ENCODE measurements at regions not wholly inside any gene's neighbourhood (a gene's known extent, or its start where the extent isn't known, plus 50 kb on each side); places are given as distances from the start of the nearest gene placed in this dataset.

DNA sequence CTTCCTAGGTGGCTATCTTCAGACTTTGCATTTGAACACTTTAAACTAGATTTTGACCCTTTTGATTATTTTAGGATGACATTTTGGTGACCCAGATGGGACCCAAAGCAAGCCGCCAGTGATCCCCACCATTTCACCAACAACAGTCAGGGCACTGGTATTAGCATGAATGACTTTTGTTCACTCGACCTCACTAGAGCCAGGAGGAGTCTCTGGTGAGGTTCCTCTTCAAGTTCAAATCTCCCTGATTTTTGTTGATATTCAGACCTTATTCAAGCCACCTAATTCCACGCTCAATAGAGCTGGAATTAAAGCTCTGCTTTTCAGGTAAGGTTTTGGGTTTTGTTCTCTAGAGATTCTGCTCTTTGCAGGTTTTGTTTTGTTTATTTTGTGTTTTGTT lies 202.3 kb downstream of the MREG start:
- 82% methylated on average over 2 of the region's 3 CpGs for WGBS (ENCODE audit: insufficient coverage, low coverage, low lambda C conversion rate, missing lambda C conversion rate)
- no peaks in the 10 kb centered on the region for H3K36me3 ChIP-seq

DNA sequence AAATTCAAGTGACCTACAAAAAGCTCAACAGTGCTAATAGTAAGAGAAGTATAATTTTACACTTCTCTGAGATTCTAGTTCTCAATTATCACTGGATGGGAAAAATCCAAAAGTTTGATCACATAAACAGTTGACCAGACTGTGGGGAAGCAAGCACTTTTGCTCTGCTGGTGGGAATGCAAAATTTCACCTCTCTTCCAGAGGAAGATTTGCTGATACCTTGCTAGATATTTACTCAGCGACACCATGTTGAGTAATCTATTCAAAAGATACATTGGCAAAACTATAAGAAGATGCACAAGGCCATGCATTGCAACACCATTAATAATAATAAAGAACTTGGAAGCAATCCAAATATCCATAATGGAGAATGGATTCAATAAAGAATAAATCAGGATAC lies 204.4 kb downstream of the MREG start:
- Histone ChIP-seq H3K9me3 (no peaks in the 10 kb centered on the region), H3K36me3 (no peaks in the 10 kb centered on the region), H3K27me3 (no peaks in the 10 kb centered on the region), H3K4me1 (no peaks in the 10 kb centered on the region), H3K27ac (no peak overlapping the region), H3K4me3 (no peak overlapping the region)
- WGBS (ENCODE audit: insufficient coverage, low coverage, low lambda C conversion rate, missing lambda C conversion rate): 54% methylated on average over 1 of the region's 1 CpG
- DNase-seq: no peak
- intact Hi-C loops (cut with DNase I): no loop called here
- ATAC-seq: peak in 3 of 4 donors; percentile 38 to 64 (median 54)
- no peak for TF ChIP-seq POLR2A (IDR thresholded peaks at IDR 0.05)
- TF ChIP-seq, protein P1, sequence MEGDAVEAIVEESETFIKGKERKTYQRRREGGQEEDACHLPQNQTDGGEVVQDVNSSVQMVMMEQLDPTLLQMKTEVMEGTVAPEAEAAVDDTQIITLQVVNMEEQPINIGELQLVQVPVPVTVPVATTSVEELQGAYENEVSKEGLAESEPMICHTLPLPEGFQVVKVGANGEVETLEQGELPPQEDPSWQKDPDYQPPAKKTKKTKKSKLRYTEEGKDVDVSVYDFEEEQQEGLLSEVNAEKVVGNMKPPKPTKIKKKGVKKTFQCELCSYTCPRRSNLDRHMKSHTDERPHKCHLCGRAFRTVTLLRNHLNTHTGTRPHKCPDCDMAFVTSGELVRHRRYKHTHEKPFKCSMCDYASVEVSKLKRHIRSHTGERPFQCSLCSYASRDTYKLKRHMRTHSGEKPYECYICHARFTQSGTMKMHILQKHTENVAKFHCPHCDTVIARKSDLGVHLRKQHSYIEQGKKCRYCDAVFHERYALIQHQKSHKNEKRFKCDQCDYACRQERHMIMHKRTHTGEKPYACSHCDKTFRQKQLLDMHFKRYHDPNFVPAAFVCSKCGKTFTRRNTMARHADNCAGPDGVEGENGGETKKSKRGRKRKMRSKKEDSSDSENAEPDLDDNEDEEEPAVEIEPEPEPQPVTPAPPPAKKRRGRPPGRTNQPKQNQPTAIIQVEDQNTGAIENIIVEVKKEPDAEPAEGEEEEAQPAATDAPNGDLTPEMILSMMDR (IDR thresholded peaks at IDR 0.05): peak in 2 of 4 donors; percentile 9 to 31

More for the DNA sequence above, 202.3 kb downstream of the MREG start:
- DNase-seq: no peak
- ATAC-seq: no peak
- H3K9me3 ChIP-seq: no peaks in the 10 kb centered on the region
- H3K4me1 ChIP-seq: no peaks in the 10 kb centered on the region
- TF ChIP-seq, protein P1 (IDR thresholded peaks at IDR 0.05): no peak
- TF ChIP-seq POLR2A (IDR thresholded peaks at IDR 0.05): no peak
- no peaks in the 10 kb centered on the region for H3K27me3 ChIP-seq
- H3K27ac ChIP-seq: no peak overlapping the region
- H3K4me3 ChIP-seq: no peak overlapping the region
- intact Hi-C loops (cut with DNase I): no loop called here

DNA sequence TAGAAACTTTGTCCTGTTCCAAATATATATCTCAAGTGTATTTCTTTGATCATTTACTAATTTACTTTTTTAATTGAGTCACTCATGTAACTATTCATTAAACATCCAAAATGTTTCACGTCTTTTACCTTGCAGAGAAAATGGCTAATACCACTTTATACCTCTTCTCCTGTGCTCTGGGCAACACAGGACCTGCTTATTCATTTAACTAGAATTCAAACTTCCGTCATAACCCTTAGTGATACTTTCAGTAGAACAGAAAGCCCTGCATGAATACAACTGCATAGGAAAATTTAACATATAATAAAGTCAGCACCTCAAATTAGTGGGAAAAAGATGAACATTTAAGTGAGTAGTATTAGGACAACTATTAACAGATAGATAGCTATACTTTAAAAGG lies 205.2 kb downstream of the MREG start:
- ATAC-seq (peak in 2 of 4 donors; percentile 27 to 55), DNase-seq (no peak)
- no peak overlapping the region for H3K27ac ChIP-seq
- no peaks in the 10 kb centered on the region for H3K36me3 ChIP-seq
- H3K27me3 ChIP-seq: no peaks in the 10 kb centered on the region
- no peaks in the 10 kb centered on the region for H3K4me1 ChIP-seq
- no peak overlapping the region for H3K4me3 ChIP-seq
- WGBS (ENCODE audit: insufficient coverage, low coverage, low lambda C conversion rate, missing lambda C conversion rate): 65% methylated on average over 2 of the region's 2 CpGs
- intact Hi-C loops (cut with DNase I): no loop called here
- TF ChIP-seq POLR2A (IDR thresholded peaks at IDR 0.05): no peak
- TF ChIP-seq, protein P1 (IDR thresholded peaks at IDR 0.05): no peak
- no peaks in the 10 kb centered on the region for H3K9me3 ChIP-seq

DNA sequence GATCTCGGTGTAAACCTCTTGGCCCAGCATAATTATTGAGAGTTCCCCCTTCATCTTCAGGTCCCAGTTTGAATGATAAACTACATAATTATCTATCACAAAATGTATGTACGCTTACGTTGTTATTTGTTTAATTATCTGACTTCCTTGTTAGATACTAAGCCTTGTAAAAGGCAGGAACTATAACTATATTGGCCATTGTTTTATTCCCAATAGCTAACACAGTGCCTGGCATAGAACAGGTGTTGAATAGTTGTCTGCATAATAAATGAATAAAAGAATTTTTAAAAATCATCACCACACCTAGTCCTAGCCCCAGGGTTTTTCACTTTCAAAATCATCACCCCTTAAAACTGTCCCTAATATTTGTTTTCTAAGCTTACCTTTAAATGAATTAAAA lies 207.9 kb downstream of the MREG start:
- Histone ChIP-seq H3K9me3 (no peaks in the 10 kb centered on the region), H3K27ac (no peak overlapping the region), H3K4me1 (no peaks in the 10 kb centered on the region), H3K27me3 (no peaks in the 10 kb centered on the region), H3K36me3 (no peaks in the 10 kb centered on the region), H3K4me3 (no peak overlapping the region)
- DNase-seq (no peak), ATAC-seq (no peak)
- no peak for TF ChIP-seq POLR2A (IDR thresholded peaks at IDR 0.05)
- TF ChIP-seq, protein P1 (IDR thresholded peaks at IDR 0.05): no peak
- intact Hi-C loops (cut with DNase I): no loop called here
- 84% methylated on average over 3 of the region's 3 CpGs for WGBS (ENCODE audit: insufficient coverage, low coverage, low lambda C conversion rate, missing lambda C conversion rate)

DNA sequence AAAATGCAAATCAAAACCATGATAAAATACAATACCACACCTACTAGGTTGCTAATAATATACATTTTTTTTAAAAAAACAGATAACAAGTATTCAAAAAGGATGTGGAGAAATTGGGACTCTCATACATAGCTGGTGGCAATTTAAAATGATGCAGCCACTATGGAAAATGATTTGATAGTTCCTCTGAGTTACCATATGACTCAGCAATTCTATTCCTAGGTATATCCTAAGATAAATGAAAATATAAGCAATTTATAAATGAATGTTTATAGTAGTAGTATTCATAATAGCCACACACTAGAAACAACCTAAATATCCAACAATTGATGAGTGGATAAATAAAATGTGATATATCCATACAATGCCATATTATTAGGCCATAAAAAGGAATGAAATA lies 210.2 kb downstream of the MREG start:
- ATAC-seq: no peak
- Histone ChIP-seq H3K36me3 (no peaks in the 10 kb centered on the region), H3K4me3 (no peak overlapping the region), H3K27ac (no peak overlapping the region), H3K4me1 (no peaks in the 10 kb centered on the region), H3K27me3 (no peaks in the 10 kb centered on the region), H3K9me3 (no peaks in the 10 kb centered on the region)
- intact Hi-C loops (cut with DNase I): no loop called here
- TF ChIP-seq, protein P1 (IDR thresholded peaks at IDR 0.05): no peak
- no peak for TF ChIP-seq POLR2A (IDR thresholded peaks at IDR 0.05)
- no peak for DNase-seq

Measured in right lobe of liver (tissue), 6 donors.